DMS53 treated with DMSO at 0.1 percent for 48 hours (cell line): ENCODE measurements at regions not wholly inside any gene's neighbourhood (a gene's known extent, or its start where the extent isn't known, plus 50 kb on each side); places are given as distances from the start of the nearest gene placed in this dataset.
A peak's percentile ranks its signal among the peaks of the same experiment; 100 is the strongest.

Source experiments
- DNase-seq: peaks from one replicate; lab custom pipeline; 2025; ENCODE audit not compliant: unreplicated experiment; lab: John Stamatoyannopoulos, UW

DNA sequence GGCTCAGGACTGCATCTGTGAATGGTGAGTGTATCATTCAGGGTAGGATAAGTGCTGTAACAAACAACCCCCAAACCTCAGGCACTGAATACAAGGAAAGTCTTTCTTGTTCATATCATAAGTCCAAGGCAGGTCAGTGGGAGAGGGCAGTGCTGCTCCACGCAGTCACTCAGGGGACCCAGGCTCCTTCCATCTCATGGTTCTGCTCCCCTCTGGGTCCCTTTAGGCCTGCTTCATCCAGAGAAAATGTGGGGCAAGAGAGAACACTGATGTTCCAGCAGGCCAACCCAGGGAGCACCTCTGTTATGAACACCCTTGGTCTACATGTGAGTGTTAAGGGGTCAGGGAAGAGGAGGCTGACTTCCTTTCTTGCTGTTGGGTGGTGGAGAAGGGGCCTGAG is 187.8 kb downstream of the CHST1 start:
- no peak for DNase-seq

DNA sequence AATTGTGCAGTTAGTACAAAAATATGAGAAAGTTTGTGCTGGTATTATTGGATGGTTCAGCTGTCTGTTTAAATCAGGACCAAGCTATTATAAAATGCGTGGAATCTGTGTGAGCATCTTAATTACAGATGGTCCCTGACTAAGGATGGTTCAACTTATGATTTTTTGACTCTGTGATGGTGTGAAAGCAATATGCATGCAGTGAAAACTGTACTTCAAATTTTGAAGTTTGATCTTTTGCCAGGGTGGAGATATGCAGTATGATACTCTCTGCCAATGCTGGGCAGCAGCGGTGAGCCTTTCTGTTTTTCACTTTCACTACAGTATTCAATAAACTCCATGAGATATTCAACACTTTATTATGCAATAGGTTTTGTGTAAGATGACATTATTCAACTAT is 189.3 kb downstream of the CHST1 start:
- DNase-seq, result no peak

GRCh38 chr11:45475173-45475572 is 189.0 kb upstream of the SYT13 start:
- no peak for DNase-seq

DNA sequence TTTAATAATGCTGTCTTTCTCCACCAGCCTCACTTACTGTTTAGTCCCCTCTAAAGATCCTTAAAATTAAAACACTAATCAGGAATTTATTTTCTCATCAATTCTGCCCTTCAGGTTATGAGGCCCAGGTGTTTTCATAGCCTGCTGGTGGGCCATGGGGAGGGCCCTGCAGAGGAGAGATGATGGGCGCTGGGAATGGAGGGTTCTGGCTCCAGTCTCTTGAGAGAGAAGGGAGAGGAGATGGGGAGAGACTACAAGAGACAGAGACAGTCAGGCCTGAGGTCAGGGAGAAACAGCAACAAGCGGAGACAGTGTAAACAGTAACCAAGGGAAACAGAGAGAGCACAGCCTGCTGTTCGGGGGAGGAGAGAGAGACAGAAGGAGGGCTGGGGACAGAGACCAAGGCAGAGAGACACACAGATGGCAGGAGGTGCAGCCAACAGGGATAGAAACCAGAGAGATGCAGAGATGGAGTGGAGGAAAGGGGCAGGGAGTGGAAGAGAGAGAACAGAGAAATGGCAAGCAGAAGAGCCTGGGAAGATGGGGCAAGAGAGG is 187.3 kb upstream of the SYT13 start:
- peak; percentile 1 for DNase-seq

DNA sequence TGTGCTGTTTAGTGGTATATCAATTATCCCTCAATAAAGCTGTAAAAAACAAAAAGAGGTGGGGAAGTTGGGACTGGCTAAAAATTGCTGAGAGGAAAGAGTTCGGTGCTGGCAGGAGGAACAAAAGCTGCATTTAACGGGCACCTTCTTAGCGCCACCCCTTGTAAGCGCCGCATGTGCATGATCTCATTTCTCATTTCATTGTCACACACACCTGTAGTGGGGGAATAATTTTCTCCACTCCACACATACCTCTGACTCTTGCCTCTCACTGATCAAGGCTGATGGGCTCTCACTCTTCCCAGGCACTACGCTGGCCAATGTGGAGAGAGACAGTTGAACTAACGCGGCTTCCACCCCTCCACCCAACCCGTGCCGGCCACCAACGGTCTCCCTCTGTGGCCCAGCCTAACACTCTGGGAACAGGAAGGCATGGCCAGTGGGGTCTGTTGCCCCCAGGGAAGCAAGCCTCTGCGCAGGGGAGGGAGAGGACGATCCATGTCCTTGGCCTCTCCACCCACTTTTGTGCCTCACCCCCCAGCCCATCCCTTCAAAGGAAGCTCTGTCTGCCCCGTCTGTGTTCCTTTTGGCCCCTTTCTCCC is 186.7 kb upstream of the SYT13 start:
- no peak for DNase-seq

DNA sequence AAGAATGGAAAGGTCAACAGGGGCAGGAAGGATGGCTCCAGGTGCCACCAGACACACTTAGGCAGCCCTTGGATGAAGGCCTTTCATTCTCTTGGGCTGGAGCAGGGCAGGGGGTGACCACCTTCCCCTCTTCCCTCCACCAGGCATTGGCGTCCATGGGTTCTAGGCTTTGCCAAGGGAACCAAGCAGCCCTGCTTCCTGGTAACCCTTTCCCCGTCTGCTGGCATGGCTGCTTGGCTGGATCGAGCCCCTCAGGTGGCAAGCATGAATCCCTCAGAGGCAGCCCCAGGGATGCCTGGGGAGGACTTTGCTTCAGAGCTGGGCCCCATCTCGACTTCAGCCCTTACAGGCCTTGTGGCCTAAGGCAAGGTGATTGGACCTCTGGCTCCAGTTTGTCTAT is 185.1 kb upstream of the SYT13 start:
- no peak for DNase-seq

DNA sequence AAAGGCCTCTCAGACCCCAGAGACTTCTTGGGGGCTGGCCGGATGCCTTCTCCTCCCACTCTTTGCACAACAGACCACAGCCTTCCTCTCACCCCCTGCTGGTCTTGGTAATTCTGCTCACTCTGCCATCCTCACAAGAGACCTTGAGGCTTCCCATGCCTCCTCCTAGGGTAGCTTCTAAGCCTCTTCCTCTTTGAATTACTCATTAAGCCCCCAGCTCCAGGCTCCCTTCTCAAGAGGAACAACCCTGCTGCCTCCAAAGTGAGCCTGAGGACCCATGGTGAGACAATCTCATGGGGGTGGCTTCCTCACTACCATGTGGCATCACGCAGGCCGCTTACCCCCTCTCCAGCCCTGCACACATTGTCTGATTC is 184.6 kb upstream of the SYT13 start:
- DNase-seq, result no peak

DNA sequence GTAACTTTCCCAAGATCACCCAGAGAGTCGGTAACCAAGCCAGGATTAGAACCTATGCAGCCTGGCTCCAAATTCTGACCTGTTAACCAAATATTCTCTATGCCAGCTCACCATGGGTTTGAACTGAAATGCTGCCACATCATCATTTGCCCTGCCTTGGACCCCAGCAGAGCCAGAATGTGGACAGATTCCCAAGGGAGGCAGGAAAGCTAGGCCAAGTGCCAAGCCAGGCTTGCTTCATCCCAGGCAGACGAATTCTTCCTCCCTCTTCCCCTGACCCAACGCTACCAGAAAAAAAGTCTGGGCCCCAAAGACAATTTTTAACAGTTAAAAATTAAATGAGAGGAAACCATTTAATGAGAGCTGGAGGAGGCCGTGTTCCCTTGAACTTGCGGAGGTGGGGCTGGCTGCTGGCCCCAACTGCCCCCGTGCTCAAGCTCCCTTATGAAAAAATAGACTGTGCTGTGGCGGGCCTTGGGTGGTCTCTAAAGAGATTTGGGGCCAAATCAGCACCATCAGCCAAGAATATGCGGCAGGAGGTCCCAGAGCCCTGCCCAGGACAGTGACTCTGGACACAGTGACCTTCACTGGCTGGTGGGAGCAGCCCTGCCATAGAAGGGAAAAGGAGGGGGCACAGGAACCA is 184.1 kb upstream of the SYT13 start:
- no peak for DNase-seq

DNA sequence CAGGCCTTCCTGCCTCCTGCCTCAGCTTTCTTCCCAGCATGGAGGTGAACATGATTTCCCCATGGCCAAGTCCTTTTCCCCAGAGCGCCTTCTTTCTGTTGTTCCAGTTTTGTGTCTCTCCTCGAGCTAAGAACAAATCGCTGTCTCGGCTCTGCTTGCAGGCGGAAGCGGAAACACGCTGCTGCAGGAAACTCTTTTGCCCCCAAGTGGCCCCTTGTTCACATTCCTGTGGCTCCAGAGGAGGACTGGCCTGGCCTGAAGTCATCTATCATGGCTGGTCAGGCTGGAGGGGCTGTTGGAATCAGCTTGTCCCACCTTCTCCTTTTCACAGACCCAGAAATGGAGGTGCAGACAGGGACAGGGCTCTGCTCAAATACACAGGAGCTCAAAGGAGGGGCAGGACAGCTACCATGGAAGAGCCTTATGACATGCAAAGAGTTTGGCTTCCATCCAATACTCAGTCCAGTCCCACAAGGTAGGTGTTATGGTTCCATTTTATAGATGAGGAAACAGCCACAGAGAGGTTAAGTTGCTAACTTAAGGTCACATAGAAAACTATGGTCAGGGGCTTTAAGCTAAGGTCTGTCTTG is 182.2 kb upstream of the SYT13 start:
- DNase-seq, result no peak

DNA sequence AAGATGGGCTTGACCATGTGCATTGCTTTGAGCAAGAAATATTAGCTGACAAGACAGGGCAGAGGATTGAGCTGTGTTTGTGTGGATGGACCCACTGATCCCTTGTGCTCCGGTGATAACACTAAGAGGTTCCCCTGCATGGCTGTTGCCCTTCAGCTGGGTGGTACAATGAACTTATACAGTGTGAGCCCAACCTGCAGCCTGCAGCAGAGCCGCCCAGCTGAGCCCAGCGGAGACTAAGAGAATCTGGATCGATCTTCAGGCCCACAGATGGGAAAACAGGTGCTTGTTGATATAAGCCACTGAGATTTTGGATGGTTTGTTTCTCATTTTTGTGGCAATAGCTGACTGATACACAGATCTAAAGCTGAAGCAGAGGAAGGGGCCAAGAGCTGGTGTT is 177.4 kb upstream of the SYT13 start:
- DNase-seq, result no peak

GRCh38 chr11:45461514-45461913 is 175.4 kb upstream of the SYT13 start:
- DNase-seq, result no peak

GRCh38 chr11:45459491-45459890 is 173.3 kb upstream of the SYT13 start:
- DNase-seq, result no peak

GRCh38 chr11:45458269-45458668 is 172.1 kb upstream of the SYT13 start:
- no peak for DNase-seq

- DNase-seq, result no peak
Measured at GRCh38 chr11:45457649-45458048, 171.5 kb upstream of the SYT13 start.

GRCh38 chr11:45456686-45457085 is 170.5 kb upstream of the SYT13 start:
- no peak for DNase-seq

DNA sequence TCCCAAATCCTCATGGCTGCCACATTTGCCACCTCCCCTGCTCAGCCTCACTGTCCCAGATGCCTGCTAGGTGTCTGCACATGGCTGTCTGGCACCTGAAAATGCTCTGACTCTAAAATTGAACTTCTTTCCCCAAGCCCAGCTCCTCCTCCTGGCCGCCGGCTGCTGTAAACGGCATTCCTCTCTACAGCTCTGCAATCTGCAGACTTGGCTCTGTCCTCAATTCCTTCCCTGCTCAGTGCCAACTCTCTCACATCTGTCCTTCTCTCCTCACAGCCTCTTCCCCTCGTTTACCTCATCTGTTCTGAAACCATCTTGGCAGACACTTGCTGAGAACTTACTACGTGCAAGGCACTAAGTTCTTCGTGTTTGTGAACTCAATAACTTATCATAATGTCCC is 169.4 kb upstream of the SYT13 start:
- no peak for DNase-seq

DNA sequence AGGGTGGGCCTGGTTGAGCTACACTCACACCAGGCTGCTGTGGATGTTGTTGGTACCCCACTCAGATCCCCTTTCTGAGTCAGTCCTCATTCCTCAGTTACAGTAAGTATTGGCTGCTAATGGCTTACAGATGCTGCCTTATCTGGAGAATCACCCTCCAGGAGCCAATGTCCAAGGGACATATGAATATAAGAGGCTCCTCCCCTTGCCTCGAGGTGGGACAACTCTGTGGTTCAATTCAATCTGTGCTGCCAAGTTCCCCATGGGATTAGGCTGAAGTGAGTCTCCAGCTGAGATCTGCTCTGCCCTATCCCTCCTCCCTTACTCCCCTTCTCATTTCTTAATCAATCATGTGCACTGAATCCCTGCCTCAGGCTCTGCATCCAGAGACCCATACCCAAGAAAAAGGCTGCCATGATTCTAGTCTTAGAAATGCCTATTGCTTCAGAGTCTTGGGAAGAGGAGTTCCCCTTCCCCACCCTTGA is 168.8 kb upstream of the SYT13 start:
- DNase-seq, result no peak

DNA sequence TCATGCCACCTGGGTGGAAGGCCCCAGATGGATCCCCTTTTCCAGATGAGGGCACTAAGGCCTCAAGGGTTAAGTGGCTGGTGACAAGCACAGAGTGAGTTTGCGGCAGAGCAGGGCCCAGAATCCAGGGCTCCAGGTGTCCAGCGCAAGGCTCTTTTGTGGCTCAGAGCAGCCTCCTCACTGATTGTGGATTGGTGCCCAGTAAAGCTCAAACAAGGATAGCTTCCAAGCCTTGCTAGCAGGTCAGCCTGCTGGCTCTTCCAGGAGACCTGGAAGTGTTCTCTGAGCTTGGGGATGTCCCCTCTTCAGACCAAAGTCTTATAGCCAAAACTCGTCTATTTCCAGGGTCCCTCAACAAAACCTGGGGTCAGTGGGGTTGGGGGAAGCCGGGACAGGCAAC is 167.6 kb upstream of the SYT13 start:
- DNase-seq, result no peak

- no peak for DNase-seq
Measured at GRCh38 chr11:45451766-45452440, 165.8 kb upstream of the SYT13 start.

- DNase-seq, result no peak
Measured at GRCh38 chr11:45450189-45450588, 164.0 kb upstream of the SYT13 start.

DNA sequence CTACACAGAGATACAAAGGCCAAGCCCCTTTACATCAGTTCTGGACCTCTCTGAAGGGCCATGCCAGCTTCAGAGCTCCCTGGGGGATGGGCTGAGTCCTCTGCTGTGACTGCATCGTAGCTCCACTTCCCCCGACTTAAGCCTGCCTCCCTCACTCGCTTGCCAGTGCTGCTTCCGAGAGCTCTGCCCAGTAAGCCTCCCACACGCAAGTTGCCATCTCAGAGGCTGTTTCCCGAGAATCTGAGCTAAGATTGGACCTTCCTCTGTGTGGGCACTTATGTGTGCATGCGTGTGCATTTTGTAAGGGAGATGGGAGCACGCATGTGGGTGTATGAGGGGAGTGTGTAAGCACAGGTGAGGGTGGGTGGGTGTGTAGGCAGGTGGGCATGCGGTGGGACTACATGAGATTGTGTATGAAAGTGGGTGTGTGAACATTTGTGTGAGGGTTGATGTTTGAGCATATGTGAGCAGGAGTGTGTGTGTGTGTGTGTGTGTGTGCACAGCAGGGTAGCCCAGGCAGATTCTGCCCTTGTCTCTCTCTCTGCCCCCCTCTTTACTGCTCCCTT is 163.0 kb upstream of the SYT13 start:
- no peak for DNase-seq

- no peak for DNase-seq
Measured at GRCh38 chr11:45448561-45448960, 162.4 kb upstream of the SYT13 start.
